ENCODE measurements at regions not wholly inside any gene's neighbourhood (a gene's known extent, or its start where the extent isn't known, plus 50 kb on each side); places are given as distances from the start of the nearest gene placed in this dataset.

DNA sequence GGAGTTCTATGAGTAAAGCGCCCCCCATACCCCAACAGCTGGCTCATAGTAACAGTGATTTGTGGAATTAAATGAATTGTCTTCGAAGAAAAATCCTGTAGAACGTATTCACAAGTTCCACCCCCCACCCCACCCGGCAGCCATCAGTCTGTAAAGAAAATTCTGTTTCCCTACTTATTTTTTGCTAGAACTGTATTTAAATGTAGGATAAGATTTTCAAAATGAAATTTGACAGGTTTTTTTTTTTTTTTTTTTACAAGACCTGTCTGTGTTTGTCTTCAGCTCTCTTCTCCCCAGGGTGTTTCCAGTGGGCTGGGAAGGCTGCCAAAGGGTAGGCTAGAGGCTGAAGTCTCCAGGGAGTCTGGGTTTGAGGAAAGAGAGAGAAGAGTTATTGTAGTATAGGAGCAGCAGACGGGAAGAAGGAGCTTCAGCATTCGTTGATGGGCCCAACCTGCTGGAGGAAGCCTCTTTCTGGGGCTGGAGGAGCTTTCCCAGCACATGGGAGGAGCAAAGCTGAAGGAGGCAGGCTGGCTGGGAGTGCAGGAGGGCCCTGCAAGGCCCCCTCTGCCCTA lies 130.6 kb upstream of the SEMA6D start:
- TF ChIP-seq TAF1 (IDR thresholded peaks at IDR 0.05; ENCODE audit: low read depth, low read length) (no peak), POLR2A (IDR thresholded peaks at IDR 0.05; ENCODE audit: low read depth, low read length) (no peak), POU2F2 (IDR thresholded peaks at IDR 0.05; ENCODE audit: low read depth, low read length) (no peak), POLR2AphosphoS5 (IDR thresholded peaks at IDR 0.05; ENCODE audit: low read depth, low read length) (no peak)
